Astrocyte (in vitro differentiated cells and primary cell): ENCODE measurements at regions not wholly inside any gene's neighbourhood (a gene's known extent, or its start where the extent isn't known, plus 50 kb on each side); places are given as distances from the start of the nearest gene placed in this dataset.

Experiments
- DNase-seq: peaks from one replicate; pipeline ENCODE4 v3.0.0-alpha.2; 2010; ENCODE audit warnings: low read depth
- FAIRE-seq: peaks from 2 replicates; lab custom pipeline; 2011; peaks lifted over from hg19 to GRCh38; lab: Jason Lieb, UNC
- H2AFZ ChIP-seq: 2 replicates; pipeline ENCODE4 v1.6.0; 2012; ENCODE audit warnings: low read depth, low read length, inconsistent platforms
- H3K27ac ChIP-seq: 2 replicates; pipeline ENCODE4 v1.5.1; 2011; ENCODE audit warnings: low read depth, low read length, inconsistent platforms
- H3K27me3 ChIP-seq: 2 replicates; pipeline ENCODE4 v1.6.0; 2011; ENCODE audit warnings: low read length, inconsistent platforms; ENCODE audit not compliant: insufficient read depth
- H3K36me3 ChIP-seq: 2 replicates; pipeline ENCODE4 v1.5.1; 2011; ENCODE audit warnings: low read length, inconsistent platforms; ENCODE audit not compliant: insufficient read depth
- H3K4me1 ChIP-seq: 2 replicates; pipeline ENCODE4 v1.5.1; 2011; ENCODE audit warnings: low read length, inconsistent platforms; ENCODE audit not compliant: insufficient read depth
- H3K4me2 ChIP-seq: 2 replicates; pipeline ENCODE4 v1.6.0; 2012; ENCODE audit warnings: low read length, inconsistent platforms
- H3K4me3 ChIP-seq: 2 replicates; pipeline ENCODE4 v1.5.1; 2011; ENCODE audit warnings: low read depth, mild to moderate bottlenecking, low read length, inconsistent platforms; ENCODE audit not compliant: insufficient read depth
- H3K79me2 ChIP-seq: 2 replicates; pipeline ENCODE4 v1.6.0; 2012; ENCODE audit warnings: mild to moderate bottlenecking, low read length, inconsistent platforms; ENCODE audit not compliant: insufficient read depth
- H3K9ac ChIP-seq: 2 replicates; pipeline ENCODE4 v1.6.0; 2012; ENCODE audit warnings: mild to moderate bottlenecking, low read length, inconsistent platforms
- H3K9me3 ChIP-seq: 2 replicates; pipeline ENCODE4 v1.5.1; 2012; ENCODE audit warnings: low read depth, mild to moderate bottlenecking, low read length, inconsistent platforms; ENCODE audit not compliant: insufficient read depth
- H4K20me1 ChIP-seq: 2 replicates; pipeline ENCODE4 v1.6.0; 2012; ENCODE audit warnings: low read length, inconsistent platforms; ENCODE audit not compliant: insufficient read depth
- H3K27ac Mint-ChIP-seq: one replicate; pipeline ENCODE4 v1.8.0; 2021; ENCODE audit warnings: mild to moderate bottlenecking, mixed read lengths; ENCODE audit not compliant: unreplicated experiment
- H3K27me3 Mint-ChIP-seq: one replicate; pipeline ENCODE4 v1.8.0; 2021; ENCODE audit warnings: low read depth, mixed read lengths; ENCODE audit not compliant: unreplicated experiment
- H3K36me3 Mint-ChIP-seq: one replicate; pipeline ENCODE4 v1.8.0; 2021; ENCODE audit warnings: low read depth, mixed read lengths; ENCODE audit not compliant: unreplicated experiment
- H3K4me1 Mint-ChIP-seq: one replicate; pipeline ENCODE4 v1.8.0; 2021; ENCODE audit warnings: low read depth, mixed read lengths; ENCODE audit not compliant: unreplicated experiment
- H3K4me3 Mint-ChIP-seq: one replicate; pipeline ENCODE4 v1.8.0; 2021; ENCODE audit warnings: mild to moderate bottlenecking, moderate library complexity, mixed read lengths; ENCODE audit not compliant: unreplicated experiment
- H3K9me3 Mint-ChIP-seq: one replicate; pipeline ENCODE4 v1.8.0; 2021; ENCODE audit warnings: mild to moderate bottlenecking, mixed read lengths; ENCODE audit not compliant: unreplicated experiment
- CTCF ChIP-seq: IDR thresholded peaks from 2 replicates; pipeline ENCODE4 v1.5.1; 2011; ENCODE audit warnings: low read depth, mild to moderate bottlenecking, inconsistent platforms, low read length, moderate library complexity; ENCODE audit not compliant: insufficient read depth
- EZH2 ChIP-seq: IDR thresholded peaks from 2 replicates; pipeline ENCODE4 v1.6.1; 2012; ENCODE audit warnings: mild to moderate bottlenecking, low read length, inconsistent platforms; ENCODE audit not compliant: insufficient read depth

GRCh38 chr1:82950606-82951200 is 1048.2 kb downstream of the TTLL7 start:
- H3K9ac ChIP-seq, result no peak overlapping the region
- Mint-ChIP-seq H3K4me1 (no peaks in the 10 kb centered on the region), H3K36me3 (no peaks in the 10 kb centered on the region), H3K27me3 (no peaks in the 10 kb centered on the region), H3K9me3 (no peaks in the 10 kb centered on the region), H3K27ac (no peak overlapping the region), H3K4me3 (no peak overlapping the region)
- DNase-seq, result no peak
- no peak for TF ChIP-seq CTCF
- TF ChIP-seq EZH2, result no peak
- H3K4me2 ChIP-seq, result no peak overlapping the region
- no peak overlapping the region for H3K27ac ChIP-seq
- H3K27me3 ChIP-seq, result no peaks in the 10 kb centered on the region
- no peaks in the 10 kb centered on the region for H3K79me2 ChIP-seq
- no peak overlapping the region for H2AFZ ChIP-seq
- H4K20me1 ChIP-seq, result no peaks in the 10 kb centered on the region
- no peaks in the 10 kb centered on the region for H3K4me1 ChIP-seq
- no peaks in the 10 kb centered on the region for H3K36me3 ChIP-seq
- H3K4me3 ChIP-seq, result no peak overlapping the region
- no peak for FAIRE-seq
- H3K9me3 ChIP-seq, result no peaks in the 10 kb centered on the region

- Histone ChIP-seq H2AFZ (no peak overlapping the region), H3K4me1 (no peaks in the 10 kb centered on the region), H3K9me3 (no peaks in the 10 kb centered on the region), H3K27ac (no peak overlapping the region), H3K36me3 (no peaks in the 10 kb centered on the region), H3K79me2 (no peaks in the 10 kb centered on the region), H3K4me3 (no peak overlapping the region), H3K27me3 (no peaks in the 10 kb centered on the region), H4K20me1 (no peaks in the 10 kb centered on the region), H3K9ac (no peak overlapping the region), H3K4me2 (no peak overlapping the region)
- Mint-ChIP-seq H3K9me3 (no peaks in the 10 kb centered on the region), H3K4me3 (no peak overlapping the region), H3K4me1 (no peaks in the 10 kb centered on the region), H3K36me3 (no peaks in the 10 kb centered on the region), H3K27me3 (no peaks in the 10 kb centered on the region), H3K27ac (no peak overlapping the region)
- no peak for DNase-seq
- TF ChIP-seq EZH2, result no peak
- no peak for TF ChIP-seq CTCF
- FAIRE-seq, result no peak
Measured at GRCh38 chr1:82948386-82948785, 1050.5 kb downstream of the TTLL7 start.

GRCh38 chr1:82947278-82947677 is 1051.7 kb downstream of the TTLL7 start:
- TF ChIP-seq CTCF (no peak), EZH2 (no peak)
- DNase-seq (no peak), FAIRE-seq (no peak)
- Mint-ChIP-seq H3K9me3 (no peaks in the 10 kb centered on the region), H3K27me3 (no peaks in the 10 kb centered on the region), H3K27ac (no peak overlapping the region), H3K36me3 (no peaks in the 10 kb centered on the region), H3K4me3 (no peak overlapping the region), H3K4me1 (no peaks in the 10 kb centered on the region)
- Histone ChIP-seq H2AFZ (no peak overlapping the region), H3K4me2 (no peak overlapping the region), H3K79me2 (no peaks in the 10 kb centered on the region), H3K9me3 (no peaks in the 10 kb centered on the region), H3K27me3 (no peaks in the 10 kb centered on the region), H3K4me3 (no peak overlapping the region), H4K20me1 (no peaks in the 10 kb centered on the region), H3K4me1 (no peaks in the 10 kb centered on the region), H3K36me3 (no peaks in the 10 kb centered on the region), H3K9ac (no peak overlapping the region), H3K27ac (no peak overlapping the region)
